GM12891 (cell line): ENCODE measurements at regions not wholly inside any gene's neighbourhood (a gene's known extent, or its start where the extent isn't known, plus 50 kb on each side); places are given as distances from the start of the nearest gene placed in this dataset.

Experiments
- PAX5 ChIP-seq: IDR thresholded peaks from 2 replicates; pipeline ENCODE4 v1.6.1; 2011; ENCODE audit warnings: low read length, moderate library complexity, mild to moderate bottlenecking; ENCODE audit not compliant: insufficient read depth, severe bottlenecking
- POLR2A ChIP-seq: IDR thresholded peaks from 2 replicates; pipeline ENCODE4 v1.6.1; 2011; ENCODE audit warnings: low read depth, low read length, control low read depth
- POU2F2 ChIP-seq: IDR thresholded peaks from 2 replicates; pipeline ENCODE4 v1.6.1; 2011; ENCODE audit warnings: low read depth, mild to moderate bottlenecking, control low read depth, low read length, moderate library complexity

DNA sequence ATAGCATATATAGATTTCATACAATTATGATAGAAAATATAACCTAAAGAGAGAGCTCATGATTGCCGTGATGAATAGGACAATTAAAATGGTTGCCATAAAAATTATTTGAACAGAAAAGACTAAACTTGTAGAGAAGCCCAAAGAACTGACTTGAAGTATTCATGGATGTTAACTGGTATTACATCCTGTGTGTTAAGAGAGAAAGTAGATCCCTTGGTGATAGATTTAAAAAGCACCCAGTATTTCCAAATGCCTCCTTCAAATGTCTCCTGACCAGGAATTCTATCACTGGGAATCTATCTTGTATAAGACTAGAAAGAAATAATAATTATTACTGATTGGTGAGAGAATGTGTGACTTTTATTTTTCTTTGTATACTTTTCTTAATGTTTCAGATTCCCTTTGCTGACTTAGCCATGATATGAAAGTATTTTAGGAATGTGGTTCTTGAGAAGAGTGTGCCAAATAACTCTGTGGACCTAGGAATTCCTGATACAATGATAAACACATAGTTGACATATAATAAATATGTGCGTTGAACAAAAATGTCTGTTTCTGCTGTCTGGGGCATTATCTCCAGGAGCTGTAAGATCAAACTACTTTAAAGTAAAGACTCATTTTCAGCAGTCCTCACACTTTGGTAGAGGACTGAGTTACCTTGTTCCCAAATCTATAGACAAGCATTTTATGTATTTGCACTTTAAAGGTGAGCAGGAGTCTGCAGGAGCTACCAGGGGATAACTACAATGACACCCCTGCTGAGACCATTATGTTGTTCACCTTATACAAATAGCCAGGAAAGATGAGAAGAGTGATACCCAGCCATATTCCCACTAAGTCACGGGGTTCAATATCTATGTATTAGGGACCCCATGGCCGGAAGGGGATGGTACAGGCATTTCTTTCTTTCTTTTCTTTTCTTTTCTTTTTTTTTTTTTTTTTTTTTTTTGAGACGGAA lies 211.1 kb upstream of the TLE4 start:
- TF ChIP-seq POU2F2 (no peak), POLR2A (no peak), PAX5 (no peak)
